ENCODE measurements at regions not wholly inside any gene's neighbourhood (a gene's known extent, or its start where the extent isn't known, plus 50 kb on each side); places are given as distances from the start of the nearest gene placed in this dataset.

DNA sequence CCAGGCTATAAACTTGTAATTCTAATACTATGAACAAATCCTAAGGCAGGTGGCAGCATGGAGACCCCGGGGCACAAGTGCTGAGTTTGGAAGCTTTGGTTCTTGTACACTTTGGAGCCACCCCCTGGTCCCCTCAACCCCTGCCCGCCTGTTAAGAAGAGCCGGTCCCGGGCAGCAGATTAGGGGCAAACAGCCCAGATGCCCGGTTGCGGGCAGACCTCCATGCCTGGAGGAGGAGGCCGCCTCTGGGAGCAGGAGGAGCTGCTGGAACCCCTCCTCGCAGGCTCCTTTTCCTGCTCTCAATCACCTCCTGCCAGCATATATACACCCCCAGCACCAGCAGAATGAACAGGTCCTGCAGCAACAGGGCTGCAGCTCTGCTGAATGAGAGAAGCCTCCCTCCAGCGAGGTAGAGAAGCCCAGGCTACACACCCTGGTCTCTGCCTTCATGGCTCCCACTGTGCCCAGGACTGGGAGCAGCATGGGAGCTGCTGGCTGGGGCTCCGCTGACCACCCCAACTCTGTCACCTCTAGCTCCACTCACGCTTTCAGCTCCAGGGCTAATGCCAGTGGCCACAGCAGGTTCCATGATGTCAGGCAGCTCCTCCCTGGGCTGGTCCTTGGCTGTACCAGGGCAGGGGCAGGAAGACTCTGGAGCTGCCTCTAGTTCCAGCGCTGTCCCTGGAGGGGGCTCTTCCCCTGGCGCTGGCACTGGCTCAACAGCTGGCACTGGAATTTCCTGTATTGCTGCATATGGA is 1713.5 kb upstream of the ACO1 start:
- no peak for DNase-seq

DNA sequence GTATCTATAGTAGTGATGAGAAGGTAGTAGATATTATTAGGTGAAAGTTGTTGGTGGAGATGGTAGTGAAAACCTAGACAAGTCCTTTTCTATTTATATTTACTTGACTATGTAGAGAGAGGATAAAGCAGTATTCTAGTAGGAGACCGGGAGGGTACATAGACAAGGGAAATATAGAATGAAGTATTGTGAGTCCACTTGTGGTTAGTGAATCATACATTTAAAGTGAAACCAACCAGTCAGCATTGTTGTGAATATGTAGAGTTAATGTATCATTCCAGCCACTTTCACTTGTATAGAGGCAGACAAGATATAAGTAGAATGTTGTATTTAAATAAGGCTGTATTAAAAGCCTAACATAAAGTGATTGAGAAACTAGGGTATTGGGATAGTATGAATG is 1711.3 kb upstream of the ACO1 start:
- no peak for DNase-seq

DNA sequence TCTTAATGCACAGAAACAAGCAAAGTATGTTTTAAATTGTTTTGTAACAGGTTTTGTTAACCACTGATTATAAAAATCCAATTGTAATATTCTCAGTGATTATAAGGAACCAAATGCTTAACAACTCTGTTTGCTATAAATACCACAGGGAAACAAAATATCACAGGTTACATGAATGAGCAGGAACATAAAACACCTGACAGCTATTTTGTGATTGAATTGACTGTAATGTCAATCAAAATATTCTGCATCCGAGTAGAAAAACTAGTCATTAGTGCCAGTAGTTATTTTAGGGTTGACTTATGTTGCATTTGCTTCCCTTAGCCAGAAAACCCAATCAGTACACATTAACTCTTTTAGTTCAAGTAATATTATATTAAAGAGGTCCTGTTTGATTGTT is 1707.8 kb upstream of the ACO1 start:
- DNase-seq = no peak

DNA sequence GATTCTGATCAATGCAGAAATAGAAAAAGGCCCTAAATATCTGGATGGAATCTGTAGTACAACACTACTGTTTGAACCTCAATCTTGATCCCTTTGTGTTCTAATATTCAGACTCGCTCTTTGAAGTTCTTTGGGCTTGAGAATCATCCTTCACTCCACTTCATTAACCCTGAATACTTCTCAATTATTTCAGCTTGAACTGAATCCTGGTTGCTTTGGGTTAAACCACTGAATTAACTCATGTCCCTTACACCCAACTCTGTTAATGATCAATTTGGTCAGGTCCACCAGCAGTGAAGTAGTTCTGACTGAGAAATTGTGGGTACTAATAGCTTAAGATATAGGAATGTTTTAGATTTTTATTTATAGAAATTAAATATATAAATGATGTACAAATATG is 1707.2 kb upstream of the ACO1 start:
- no peak for DNase-seq

DNA sequence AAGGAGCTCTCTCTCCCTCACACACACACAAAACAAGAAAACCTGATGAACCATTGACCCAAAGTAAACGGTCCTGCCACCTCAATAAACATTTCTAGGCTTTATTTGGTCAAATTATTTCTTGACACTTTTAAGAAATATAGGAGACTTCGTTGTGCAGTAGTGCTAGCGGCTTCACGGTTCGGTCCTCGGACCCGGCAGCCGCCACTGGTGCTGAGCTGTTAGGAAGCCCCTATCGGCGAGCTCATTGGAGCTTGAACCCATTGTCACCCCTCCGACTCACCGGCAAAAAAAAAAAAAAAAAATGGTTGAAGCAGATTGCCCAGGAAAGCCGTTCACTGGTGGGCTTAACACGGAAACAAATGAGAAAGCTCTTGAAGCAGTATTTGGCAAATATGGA is 1695.6 kb upstream of the ACO1 start:
- DNase-seq = no peak

DNA sequence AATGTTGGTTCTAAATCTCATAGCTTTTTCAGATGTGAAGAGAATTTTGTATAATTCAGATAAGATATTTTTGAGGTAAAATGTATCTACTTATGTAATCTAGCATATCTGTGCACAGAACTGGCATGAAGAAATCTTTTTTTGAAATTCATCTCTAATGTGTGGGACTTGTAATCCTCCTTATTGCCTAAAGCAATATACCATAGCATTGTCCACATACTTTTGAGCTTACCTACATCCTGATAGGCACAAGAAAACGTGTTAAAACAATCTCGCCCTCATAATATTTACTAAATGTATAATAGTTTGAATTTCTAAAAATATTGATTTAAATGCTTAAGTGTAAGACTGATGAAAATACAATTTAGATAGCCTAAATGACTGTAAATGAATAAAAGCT is 1686.5 kb upstream of the ACO1 start:
- DNase-seq = no peak

DNA sequence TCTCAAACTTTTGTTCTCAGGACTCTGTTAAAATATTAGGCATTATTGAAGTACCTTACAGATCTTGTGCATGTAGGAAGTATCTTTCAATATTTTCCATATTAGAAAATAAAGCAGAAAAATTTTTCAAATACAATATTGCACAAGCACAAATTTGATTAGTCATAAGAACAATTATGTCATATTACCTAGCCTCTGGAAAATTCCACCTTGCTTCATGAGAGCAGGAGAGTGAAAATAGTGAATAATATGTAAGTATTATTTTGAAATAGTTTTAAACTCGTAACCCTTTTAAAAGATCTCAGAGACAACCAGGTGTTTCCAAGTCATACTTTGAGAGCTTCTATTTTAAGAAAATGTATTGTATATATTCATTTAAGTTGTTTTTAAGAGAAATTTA is 1672.9 kb upstream of the ACO1 start:
- DNase-seq = no peak

DNA sequence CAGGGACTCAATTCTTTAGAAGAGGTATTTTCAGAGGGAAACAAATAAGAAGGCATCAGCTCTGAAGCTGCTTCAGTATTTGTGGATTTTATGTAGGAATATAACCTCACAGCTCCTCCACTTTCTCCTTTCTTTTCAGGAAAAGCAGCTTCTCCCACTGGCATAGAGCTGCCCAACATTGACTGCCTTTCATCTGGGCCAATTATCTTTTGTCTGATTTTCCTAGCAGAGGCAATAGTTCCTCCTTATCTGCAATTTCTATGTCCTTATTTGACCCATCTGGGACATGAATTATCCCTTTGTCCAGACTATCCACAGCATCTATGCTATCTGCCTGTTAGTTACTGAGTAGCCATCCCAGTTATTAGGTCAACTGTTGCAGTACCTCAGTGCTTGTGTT is 1671.2 kb upstream of the ACO1 start:
- DNase-seq = no peak

DNA sequence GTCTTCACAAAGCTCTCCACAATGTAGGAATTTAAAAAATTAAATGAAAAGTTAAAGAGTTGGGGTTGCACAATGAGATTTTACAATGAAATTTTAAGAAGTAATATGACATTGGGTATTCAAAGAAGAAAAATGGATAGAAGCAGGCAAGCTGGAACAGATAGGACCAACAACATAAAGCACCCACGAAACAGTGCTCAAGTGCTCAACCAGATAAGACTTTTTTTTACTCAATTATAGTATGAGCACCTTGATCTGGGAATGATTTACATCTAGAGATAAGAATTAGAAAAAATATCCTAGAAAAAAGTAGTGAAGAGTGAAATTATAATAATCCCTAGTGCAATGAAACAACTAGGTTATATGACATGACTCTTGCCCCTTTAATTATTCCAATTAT is 1670.1 kb upstream of the ACO1 start:
- DNase-seq = no peak

DNA sequence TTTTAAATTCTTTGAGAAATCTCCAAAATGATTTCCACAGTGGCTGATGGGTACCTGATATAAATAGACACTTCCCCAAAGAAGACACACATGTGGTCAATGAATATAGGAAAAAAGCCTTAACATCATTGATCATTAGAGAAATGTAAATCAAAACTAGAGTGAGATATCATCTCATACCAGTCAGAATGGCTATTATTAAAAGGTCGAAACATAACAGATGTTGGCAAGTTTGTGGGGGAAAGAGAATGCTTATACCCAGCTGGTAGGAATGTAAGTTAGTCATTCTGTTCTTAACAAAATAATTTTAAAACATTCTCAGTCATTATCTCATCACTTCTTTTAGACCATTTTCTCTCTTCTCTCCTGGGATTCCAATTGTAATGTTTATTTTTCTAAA is 1666.0 kb upstream of the ACO1 start:
- no peak for DNase-seq

DNA sequence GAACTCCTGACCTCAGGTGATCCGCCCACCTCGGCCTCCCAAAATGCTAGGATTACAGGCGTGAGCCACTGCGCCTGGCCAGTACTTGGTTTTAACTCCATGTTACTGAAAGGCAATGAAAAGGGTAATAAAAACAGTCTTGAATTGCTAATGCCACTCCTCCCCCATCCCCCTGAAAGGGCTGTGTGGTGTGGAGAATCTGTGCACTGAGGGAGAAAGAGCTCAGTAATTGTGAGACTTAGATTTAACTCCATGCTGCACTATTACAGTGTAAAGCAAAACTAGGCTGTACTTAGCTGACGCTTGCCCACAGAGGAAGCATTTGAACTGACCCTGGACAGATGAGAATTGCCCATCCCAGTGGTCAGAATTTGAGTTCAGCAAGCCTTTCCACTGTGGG is 1662.4 kb upstream of the ACO1 start:
- DNase-seq = no peak

DNA sequence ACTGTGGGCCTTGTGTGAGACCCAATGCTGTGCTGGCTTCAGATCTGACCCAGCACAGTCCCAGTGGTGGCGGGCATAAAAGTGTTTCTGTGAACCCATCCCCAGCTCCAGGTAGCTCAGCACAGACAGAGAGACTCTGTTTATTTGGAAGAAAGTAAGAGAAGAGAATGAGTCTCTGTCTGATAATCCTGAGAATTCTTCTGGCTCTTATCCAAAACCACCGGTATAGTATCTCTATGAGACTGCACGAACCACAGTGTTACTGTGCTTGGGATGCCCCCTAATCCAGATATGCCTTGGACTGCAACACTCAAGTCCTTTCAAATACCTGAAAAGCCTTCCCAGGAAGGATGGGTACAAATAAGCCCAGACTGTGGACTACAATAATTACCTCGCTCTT is 1660.8 kb upstream of the ACO1 start:
- no peak for DNase-seq

DNA sequence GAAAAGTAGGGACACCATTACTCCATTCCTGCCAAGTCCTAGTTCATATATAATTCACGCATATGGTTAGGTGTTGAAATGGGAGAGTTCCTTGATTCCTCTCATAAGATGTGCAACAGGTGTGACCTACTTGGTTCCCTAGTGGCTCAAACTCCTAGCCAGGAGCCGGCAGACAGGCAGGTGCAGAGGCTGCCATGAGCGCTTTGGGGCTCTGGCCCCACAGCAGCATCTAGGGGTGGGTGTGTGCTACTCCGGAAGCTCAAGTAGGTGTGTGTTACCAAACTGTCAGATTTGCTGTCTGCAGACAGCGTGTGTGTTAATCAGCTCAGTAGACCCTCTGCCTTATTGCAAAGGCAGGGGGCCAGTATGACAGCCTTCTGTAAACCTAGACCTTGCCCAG is 1652.4 kb upstream of the ACO1 start:
- DNase-seq = no peak

DNA sequence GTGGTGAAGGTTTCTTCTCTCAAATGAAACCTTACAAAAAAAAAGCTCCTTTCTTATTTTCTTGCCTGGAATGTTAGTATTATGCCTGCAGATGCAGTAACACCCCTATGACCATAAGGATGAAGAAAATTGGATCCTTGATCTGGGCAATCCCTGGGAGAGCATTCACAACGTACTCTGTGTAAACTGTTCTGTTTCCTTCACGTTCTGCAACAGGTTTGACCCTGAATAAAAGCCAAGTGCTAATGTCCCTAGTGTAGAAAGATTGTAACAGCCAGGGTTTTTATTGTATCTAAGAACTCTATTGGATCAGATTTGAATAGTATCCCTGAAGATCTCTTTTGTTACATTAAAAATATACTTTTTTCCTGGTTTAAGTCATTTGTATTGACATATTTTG is 1639.6 kb upstream of the ACO1 start:
- DNase-seq = no peak

DNA sequence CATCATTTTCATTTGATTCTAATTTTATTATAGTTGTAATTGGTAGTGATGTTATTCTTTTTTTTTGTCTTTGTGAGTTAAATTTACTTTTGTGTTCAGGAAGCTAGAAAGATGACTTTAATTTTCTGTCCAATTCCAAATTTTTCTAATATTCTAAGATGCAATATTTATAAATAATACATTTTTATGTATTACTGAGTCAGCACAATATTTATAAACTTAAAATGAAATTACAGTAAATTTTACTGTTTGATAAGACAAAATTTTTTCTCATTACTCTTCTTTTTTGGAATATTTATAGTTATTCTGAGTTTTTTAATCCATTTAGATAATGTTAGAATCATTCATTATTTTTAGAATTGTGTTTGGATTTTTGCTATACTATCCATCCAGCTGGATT is 1637.9 kb upstream of the ACO1 start:
- no peak for DNase-seq

DNA sequence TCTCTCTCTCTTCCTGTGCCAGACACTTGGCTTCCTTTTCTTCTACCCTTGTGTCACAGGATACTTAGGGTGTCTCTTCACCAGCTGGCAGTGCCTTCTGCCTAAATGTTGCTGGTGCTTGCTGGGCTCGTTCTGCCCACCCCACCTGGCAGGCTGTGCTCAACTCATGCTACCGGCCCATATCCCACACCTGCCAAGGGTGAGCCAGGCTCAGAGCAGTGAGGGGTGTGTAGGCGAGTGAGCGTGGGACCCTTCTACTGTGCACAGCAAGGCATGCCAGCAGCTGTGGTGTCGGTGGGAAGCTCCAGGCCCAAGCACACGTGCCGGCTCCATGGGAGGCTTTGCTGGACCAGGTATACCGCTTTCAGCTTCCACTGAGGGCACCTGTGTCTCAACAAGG is 1626.7 kb upstream of the ACO1 start:
- no peak for DNase-seq

DNA sequence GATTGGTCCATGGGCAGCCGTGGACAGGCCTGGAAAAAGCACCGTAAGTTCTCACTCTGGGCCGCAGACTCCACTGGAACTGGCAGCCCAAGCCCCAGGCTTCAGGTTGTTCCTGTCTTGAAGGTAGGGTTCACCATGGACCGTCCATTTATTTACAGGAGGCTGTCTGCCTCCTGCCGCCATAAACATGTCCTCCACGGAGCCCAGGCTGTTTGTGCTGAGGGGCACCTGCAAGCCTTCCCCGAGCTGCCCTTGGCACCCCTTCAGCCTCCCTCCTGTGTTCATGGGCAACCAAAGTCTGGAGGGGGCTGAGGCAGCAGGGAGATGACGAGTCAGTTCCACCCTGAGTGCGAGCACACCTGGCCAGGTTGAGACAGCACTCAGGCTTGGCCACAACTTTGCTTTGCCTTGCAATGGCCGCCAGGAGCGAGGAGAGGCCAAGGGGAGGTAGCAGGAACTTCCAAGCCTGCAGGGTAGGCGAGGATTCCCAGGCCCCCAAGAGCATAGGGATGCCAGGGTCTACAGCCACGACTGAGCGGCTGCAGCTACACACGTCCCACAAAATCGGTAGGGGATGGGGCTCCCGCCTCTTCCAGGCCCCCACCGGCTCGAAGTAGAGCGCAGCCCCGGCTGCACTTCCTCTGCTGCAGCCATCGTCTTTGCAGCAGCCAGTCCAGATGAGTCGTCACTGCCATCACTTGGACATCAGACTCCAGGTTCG is 1625.6 kb upstream of the ACO1 start:
- no peak for DNase-seq

DNA sequence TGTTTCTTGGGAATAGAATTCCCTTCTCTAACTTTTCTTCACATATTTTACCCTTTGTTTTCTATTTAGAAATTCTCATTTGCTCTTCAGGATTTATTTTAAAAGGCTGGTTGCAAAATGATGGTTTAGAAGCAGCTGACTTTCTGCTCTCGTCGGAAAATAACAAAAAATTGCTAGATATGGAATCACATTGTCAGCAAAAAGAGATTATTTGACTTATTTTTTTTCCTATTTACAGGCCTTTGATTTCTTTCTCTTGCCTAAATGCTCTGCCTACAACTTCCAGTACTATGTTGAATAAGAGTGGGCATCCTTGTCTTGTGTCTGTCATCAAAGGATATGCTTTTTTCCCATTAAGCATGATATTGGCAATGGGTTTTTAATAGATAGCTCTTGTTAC is 1619.1 kb upstream of the ACO1 start:
- DNase-seq = no peak

DNA sequence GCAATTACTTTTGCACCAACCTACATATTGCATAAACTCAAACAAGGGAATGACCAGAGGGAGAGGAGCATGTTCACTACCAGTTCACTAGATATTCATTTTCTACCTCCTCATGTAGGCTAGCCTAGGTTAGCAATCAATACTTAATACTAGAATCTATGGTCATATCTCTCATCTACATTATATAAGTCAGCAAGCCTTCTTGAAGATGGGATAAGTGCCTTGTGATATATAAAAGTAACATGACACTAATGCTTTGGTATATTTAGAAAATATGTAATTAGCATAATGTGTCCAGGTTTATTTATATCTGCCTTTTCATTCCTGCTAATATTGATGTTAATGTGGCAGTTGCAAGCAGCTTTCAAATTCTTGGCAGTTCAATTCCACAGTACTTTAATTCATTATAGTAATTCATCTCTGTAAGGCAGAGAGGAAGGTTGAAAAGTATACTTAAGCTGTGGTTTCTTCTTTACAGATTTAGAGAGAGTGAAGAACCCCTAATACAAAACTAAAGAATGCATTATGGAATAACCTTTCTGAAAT is 1613.2 kb upstream of the ACO1 start:
- DNase-seq = no peak

DNA sequence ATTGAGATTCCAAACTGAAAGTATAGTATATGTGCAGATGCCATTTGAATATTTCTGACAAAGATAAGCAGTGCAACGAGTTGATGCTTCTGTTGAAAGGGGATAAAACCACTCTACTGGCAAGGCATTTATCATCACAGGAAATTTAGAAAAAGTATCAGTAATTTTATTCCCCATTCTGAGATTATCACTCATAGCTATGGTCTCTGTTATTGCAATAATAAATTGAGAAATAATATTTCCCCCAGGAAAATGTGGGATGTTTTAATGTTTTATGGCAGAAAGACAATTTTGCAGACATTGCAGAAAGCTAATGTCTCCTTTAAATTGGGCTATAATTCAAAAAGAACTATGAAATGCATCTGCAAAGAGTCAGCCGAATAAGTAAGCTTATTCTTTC is 1612.7 kb upstream of the ACO1 start:
- no peak for DNase-seq

DNA sequence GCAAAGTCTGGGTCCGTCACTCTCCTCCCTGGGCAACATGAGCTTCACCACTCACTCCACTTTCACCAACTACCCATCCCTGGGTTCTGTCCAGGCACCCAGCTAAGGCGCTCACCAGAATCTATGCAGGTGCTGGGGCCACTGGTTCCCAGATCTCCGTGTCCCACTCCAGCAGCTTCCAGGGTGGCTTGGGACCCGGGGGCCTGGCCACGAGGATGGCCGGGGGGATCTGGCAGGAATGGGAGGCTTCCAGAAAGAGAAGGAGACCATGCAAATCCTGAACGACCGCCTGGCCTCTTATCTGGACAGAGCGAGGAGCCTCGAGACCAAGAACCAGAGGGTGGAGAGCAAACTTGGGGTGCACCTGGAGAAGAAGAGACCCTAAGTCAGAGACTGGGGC is 1611.0 kb upstream of the ACO1 start:
- no peak for DNase-seq

DNA sequence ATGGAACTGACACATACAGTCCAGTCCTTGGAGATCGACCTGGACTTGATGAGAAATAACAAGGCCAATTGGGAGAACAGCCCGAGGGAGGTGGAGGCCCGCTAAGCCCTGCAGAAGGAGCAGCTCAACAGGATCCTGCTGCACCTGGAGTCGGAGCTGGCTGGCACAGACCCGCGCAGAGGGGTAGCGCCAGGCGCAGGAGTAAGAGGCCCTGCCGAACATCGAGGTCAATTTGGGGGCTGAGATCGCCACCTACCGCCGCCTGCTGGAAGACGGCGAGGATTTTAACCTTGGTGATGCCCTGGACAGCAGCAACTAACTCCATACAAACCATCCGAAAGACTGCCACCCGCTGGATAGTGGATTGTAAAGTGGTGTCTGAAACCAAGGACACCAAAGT is 1610.1 kb upstream of the ACO1 start:
- no peak for DNase-seq

DNA sequence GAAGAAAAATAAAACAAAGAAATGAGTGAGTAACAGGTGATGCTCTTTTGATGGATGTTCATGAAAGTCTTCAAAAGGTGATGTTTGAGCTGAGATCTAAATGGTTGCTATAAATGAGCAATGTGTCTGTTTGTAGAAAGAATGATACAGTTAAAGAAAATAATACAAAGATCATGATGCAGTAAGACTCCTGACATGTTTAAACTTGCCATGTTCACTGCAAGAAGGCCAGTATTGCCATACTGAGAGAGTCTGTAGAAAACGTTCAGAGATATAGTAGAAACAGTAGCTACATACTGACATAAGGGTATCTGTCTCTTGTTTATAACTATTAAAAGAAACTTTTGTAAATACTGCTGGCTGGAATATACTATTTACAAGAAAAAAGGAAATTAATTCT is 1609.2 kb upstream of the ACO1 start:
- DNase-seq = no peak

DNA sequence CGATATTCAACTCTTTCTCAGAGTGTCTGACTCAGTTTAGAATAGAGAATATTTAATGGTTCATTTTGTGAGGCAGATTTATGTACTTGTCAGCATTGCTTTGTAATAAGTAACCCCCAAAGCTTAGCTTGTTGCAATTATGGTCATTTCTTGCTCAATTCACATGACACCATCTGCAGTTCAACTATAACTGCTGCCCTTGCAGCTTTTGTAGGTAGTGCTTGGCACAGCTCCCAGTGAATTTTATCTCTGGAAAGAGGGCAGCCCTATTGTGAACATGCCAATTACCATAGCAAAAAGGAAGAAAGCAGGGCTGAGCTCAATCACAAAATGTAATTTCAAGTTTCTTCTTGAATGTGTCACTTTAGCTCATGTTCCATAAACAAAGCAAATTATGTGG is 1587.7 kb upstream of the ACO1 start:
- DNase-seq = no peak

Data from CD4-positive, alpha-beta T cell treated with Interleukin-15 for 1 hour (primary cell).